Uterus (tissue), 3 donors: ENCODE measurements at regions not wholly inside any gene's neighbourhood (a gene's known extent, or its start where the extent isn't known, plus 50 kb on each side); places are given as distances from the start of the nearest gene placed in this dataset.

Source experiments
- DNase-seq, 2 donors: peaks; one replicate each; pipeline ENCODE4 v3.0.0-alpha.2; 2019 to 2020
- H3K27ac ChIP-seq, 2 donors: fragments of 200-600 bp; sonication (generic); 1 replicate in 1 of 2; 2 replicates in 1 of 2; pipeline ENCODE4 v1.5.1; 2016 to 2018
- H3K27me3 ChIP-seq, 2 donors: fragments of 200-600 bp; sonication (generic); one replicate each; pipeline ENCODE4 v1.5.1; 2018 to 2019; ENCODE audit warnings: control low read depth in 1 of 2
- H3K36me3 ChIP-seq, 2 donors: fragments of 200-600 bp; sonication (generic); one replicate each; pipeline ENCODE4 v1.5.1; 2019; ENCODE audit warnings: control low read depth in 1 of 2
- H3K4me1 ChIP-seq, 2 donors: fragments of 200-600 bp; sonication (generic); one replicate each; pipeline ENCODE4 v1.5.1; 2018 to 2019; ENCODE audit warnings: control low read depth in 1 of 2
- H3K4me3 ChIP-seq, 2 donors: fragments of 200-600 bp; sonication (generic); 1 replicate in 1 of 2; 2 replicates in 1 of 2; pipeline ENCODE4 v1.5.1; 2018 to 2019; ENCODE audit warnings: mild to moderate bottlenecking in 1 of 2
- H3K9me3 ChIP-seq, 2 donors: fragments of 200-600 bp; sonication (generic); one replicate each; pipeline ENCODE4 v1.5.1; 2019; ENCODE audit warnings: control low read depth in 1 of 2
- CTCF ChIP-seq, 4 experiments: fragments of 200-600 bp in 2 of 4; fragments of 450-650 bp in 2 of 4; sonication (generic) in 2 of 4; IDR thresholded peaks; one replicate each; pipeline ENCODE4 v1.5.1; 2016 to 2019; ENCODE audit warnings: antibody characterized with exemption in 4 of 4, mild to moderate bottlenecking in 2 of 4, moderate library complexity in 1 of 4
- POLR2A ChIP-seq, 2 donors: fragments of 450-650 bp; IDR thresholded peaks; one replicate each; pipeline ENCODE4 v1.6.1; 2016; ENCODE audit warnings: antibody characterized with exemption in 2 of 2, mild to moderate bottlenecking in 1 of 2, moderate library complexity in 1 of 2
- intact Hi-C: fragments of 100-400 bp; cut with DNase I; formaldehyde crosslinking; loops from one replicate; pipeline ENCODE4 v1.15.1; 2023; ENCODE audit warnings: low total_unique reads
- donor health status: DM: yes; HTN: yes; CAD: no.

GRCh38 chr6:2491137-2491536, 245.7 kb upstream of the GMDS start:
- no peak overlapping the region for H3K4me3 ChIP-seq
- H3K36me3 ChIP-seq, result no peaks in the 10 kb centered on the region
- DNase-seq, result no peak
- no peaks in the 10 kb centered on the region for H3K9me3 ChIP-seq
- no peak overlapping the region for H3K27ac ChIP-seq
- H3K27me3 ChIP-seq, result no peaks in the 10 kb centered on the region
- intact Hi-C loops, result no loop called here
- H3K4me1 ChIP-seq, result no peaks in the 10 kb centered on the region
- TF ChIP-seq CTCF (IDR thresholded peaks at IDR 0.05) (no peak), POLR2A (IDR thresholded peaks at IDR 0.05) (no peak)

GRCh38 chr6:2488578-2488977, 243.2 kb upstream of the GMDS start:
- H3K9me3 ChIP-seq, result no peaks in the 10 kb centered on the region
- no peak for TF ChIP-seq POLR2A (IDR thresholded peaks at IDR 0.05)
- no peak for TF ChIP-seq CTCF (IDR thresholded peaks at IDR 0.05)
- no peaks in the 10 kb centered on the region for H3K27me3 ChIP-seq
- H3K4me3 ChIP-seq, result no peak overlapping the region
- no peaks in the 10 kb centered on the region for H3K36me3 ChIP-seq
- intact Hi-C loops, result no loop called here
- no peak overlapping the region for H3K27ac ChIP-seq
- no peak for DNase-seq
- H3K4me1 ChIP-seq, result no peaks in the 10 kb centered on the region

GRCh38 chr6:2485116-2485515, 239.7 kb upstream of the GMDS start:
- intact Hi-C loops, result no loop called here
- Histone ChIP-seq H3K9me3 (no peaks in the 10 kb centered on the region), H3K4me1 (no peaks in the 10 kb centered on the region), H3K27me3 (no peaks in the 10 kb centered on the region), H3K36me3 (no peaks in the 10 kb centered on the region), H3K27ac (no peak overlapping the region), H3K4me3 (no peak overlapping the region)
- no peak for DNase-seq
- TF ChIP-seq POLR2A (IDR thresholded peaks at IDR 0.05) (no peak), CTCF (IDR thresholded peaks at IDR 0.05) (no peak)

GRCh38 chr6:2482773-2483172, 237.4 kb upstream of the GMDS start:
- H3K4me1 ChIP-seq, result no peaks in the 10 kb centered on the region
- DNase-seq, result no peak
- no peak for TF ChIP-seq POLR2A (IDR thresholded peaks at IDR 0.05)
- TF ChIP-seq CTCF (IDR thresholded peaks at IDR 0.05), result no peak
- intact Hi-C loops, result no loop called here
- H3K36me3 ChIP-seq, result no peaks in the 10 kb centered on the region
- H3K4me3 ChIP-seq, result no peak overlapping the region
- H3K27me3 ChIP-seq, result no peaks in the 10 kb centered on the region
- H3K27ac ChIP-seq, result no peak overlapping the region
- H3K9me3 ChIP-seq, result no peaks in the 10 kb centered on the region

GRCh38 chr6:2481307-2481706, 235.9 kb upstream of the GMDS start:
- H3K36me3 ChIP-seq, result no peaks in the 10 kb centered on the region
- DNase-seq, result no peak
- intact Hi-C loops, result no loop called here
- H3K4me1 ChIP-seq, result no peaks in the 10 kb centered on the region
- H3K27ac ChIP-seq, result no peak overlapping the region
- no peak overlapping the region for H3K4me3 ChIP-seq
- H3K9me3 ChIP-seq, result no peaks in the 10 kb centered on the region
- TF ChIP-seq POLR2A (IDR thresholded peaks at IDR 0.05) (no peak), CTCF (IDR thresholded peaks at IDR 0.05) (no peak)
- H3K27me3 ChIP-seq, result no peaks in the 10 kb centered on the region
